Anterior cingulate cortex (tissue), 58 donors: ENCODE measurements at regions not wholly inside any gene's neighbourhood (a gene's known extent, or its start where the extent isn't known, plus 50 kb on each side); places are given as distances from the start of the nearest gene placed in this dataset.
"Not testable (repeated sequence)": the region's sequence is repeated elsewhere in the genome, so short reads cannot be mapped to it uniquely, and the experiment has no call there.

Source experiments
- DNase-seq, 58 donors: peaks; one replicate each; lab custom pipeline; 2025; lab: John Stamatoyannopoulos, UW

DNA sequence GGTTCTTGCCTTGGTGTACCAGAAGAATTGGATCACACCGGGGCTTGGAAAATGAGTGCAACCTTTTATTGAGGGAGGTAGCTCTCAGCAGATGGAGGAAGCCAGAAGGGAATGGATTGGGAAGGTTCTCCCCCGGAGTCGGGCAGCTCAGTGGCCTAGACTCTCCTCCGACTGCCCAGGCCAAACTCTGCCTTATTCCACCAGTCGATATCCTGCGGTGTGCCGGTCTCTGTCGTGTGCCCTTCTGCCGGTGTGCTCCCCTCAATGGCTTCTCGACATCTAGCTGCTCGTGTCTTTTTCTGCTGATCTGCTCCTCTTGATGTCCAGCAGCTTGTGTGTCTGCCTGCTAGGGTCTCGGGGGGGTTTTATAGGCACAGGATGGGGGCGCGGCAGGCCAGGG is 87.4 kb upstream of the CCL21 start:
- DNase-seq: no peak

- DNase-seq: no peak
Observed at GRCh38 chr9:34796924-34797323, 87.0 kb upstream of the CCL21 start.

GRCh38 chr9:34793428-34793827 is 83.5 kb upstream of the CCL21 start:
- DNase-seq: no peak

DNA sequence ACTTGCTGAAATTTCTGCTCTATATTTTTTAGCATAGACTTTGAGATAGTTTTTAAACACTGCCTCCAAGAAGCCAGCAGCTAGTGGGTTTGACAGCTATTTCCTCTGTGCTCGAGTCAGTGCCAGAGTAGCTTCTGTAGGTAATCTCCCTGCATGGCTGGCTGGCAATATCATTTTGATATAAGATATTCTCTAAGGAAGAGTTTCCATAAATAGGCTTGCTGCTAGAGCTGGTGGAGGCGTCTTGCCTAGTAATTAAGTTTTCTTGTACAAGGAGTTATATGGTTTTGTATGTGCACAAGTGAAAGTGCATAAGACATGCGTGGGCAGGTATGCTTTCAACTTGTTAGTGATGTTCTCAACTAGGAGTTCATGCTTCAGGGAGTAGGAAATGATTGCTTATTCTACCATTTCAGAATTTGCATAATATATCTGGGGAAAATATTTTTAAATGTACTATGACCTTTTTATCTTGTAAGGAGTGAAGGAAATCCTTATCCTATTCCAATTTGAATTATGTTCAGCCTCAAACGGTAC is 74.1 kb upstream of the CCL21 start:
- peak in 12 of 58 donors; percentile 2 to 44 (median 9) for DNase-seq

- no peak for DNase-seq
Observed at GRCh38 chr9:34782372-34782771, 72.4 kb upstream of the CCL21 start.

DNA sequence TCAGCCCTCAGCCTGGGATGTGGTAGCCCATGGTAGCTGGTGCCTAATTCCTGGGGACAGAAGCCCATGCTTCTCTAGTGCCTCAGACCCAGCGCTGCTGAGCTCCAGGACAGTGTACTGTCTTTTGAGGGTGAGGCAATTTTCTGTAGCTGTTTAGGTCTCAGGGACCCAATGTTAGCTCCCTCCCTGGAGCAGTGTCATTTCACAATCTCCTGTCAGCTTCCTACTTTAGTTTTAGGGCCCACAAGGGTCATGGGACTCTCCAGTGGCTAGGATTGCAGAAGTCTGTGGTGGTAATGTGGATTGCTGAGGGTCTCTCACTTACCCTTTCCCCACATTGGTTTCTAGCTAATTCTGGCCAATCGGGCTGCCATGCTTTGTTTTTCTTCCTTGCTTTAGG is 67.7 kb upstream of the CCL21 start:
- DNase-seq: peak in 8 of 58 donors; percentile 1 to 19 (median 8)

GRCh38 chr9:34773955-34774354 is 64.0 kb upstream of the CCL21 start:
- DNase-seq: peak in 1 of 58 donors; percentile 7

DNA sequence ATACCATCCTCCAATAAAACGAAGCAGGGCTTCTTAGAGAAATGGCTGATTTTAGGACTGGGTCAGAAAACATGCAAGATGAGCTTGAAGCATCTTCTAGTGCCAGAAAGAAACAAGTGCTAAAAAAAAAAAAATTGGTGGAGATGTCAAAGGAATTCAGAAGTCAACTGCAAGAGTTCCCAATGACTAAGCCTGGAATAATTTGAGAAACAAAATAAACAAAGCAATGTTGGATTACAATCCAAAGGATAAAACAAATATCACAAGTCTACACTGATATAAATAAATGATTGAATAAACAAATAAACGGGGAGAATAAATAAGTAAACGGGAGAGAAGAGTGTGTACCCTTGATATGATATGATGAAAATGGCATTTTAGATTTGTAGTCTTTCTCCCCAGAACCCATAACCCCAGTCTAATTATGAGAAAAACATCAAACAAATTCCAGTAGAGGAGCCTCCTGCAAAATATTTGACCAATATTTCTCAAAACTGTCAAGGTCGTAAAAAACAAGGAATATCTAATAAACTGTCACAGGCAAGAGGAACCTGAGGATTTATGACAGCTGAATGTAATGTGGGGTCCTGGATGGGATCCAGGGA is 63.5 kb upstream of the CCL21 start:
- DNase-seq: no peak

- no peak for DNase-seq
Observed at GRCh38 chr9:34771007-34771406, 61.1 kb upstream of the CCL21 start.

- DNase-seq: not testable (repeated sequence)
Observed at GRCh38 chr9:34767087-34767486, 57.2 kb upstream of the CCL21 start.

DNA sequence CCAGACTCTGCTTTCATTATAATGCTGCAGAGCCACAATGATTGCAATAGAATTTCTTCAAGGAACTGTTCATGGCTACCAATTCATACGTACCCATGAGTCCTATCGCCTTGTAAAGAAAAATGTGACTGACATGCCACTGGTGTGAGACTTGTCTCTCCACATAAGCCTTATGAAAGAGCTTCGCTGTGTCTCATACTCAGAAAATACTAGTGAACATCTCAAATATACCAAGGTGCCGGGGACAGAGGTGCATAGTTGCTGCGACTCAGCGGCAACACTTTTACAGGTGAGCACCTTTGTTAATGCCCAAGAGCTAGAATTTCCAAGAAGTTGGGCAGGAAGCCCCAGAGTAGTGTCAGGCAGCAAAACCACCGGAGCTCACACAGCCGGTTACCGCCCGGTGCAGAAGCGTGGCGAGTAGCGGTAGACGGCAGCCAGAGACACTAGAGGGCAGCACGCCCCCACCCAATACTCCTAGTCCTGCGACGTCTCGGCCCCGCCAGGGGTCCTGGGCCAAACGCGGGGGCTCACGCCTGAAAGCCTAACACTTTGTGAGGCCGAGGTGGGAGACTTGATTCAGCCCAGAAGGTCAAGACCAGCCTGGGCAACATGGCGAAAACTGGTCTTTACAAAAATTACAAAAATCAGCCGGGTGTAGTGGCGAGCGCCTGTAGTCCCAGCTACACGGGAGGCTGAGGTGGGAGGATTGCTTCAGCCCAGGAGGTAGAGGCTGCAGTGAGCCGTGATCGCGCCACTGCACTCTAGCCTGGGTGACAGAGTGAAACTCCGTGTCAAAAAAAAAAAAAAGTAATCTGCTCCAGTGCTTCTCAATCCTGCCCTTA is 50.5 kb upstream of the CCL21 start:
- DNase-seq: peak in 48 of 58 donors; percentile 5 to 74 (median 40)
